ENCODE measurements at regions not wholly inside any gene's neighbourhood (a gene's known extent, or its start where the extent isn't known, plus 50 kb on each side); places are given as distances from the start of the nearest gene placed in this dataset.

DNA sequence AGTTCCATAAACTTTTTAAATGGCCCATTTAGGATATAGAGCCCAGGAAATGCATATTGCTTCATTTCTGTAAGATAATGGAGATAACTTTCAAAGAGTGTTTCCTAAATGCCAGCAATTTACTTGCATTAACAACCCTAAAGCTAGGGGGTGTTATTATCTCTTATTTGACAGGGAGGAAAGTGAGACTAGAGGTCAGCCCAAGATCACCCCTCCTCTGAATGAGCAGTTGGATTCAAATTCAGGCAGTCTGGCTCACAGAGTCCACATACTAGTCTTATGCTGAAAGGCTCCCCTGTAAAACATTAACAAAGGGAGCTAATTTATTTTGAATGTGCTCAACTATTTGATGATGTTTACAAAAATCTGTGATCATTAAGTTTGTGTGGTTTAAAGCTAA is 49.9 kb upstream of the TRIM77 start:
- Histone ChIP-seq H4K91ac (replicated peaks; ENCODE audit: insufficient read length, low read length) (no peak overlapping the region), H2BK15ac (ENCODE audit: low read length) (no peak overlapping the region), H4K8ac (ENCODE audit: extremely low read depth, insufficient read depth, low read length) (no peak overlapping the region), H3K18ac (ENCODE audit: extremely low read depth, low read length) (no peak overlapping the region), H3K14ac (ENCODE audit: insufficient read length) (no peak overlapping the region), H2BK12ac (ENCODE audit: low read depth, low read length) (no peak overlapping the region), H2BK20ac (ENCODE audit: low read length) (no peak overlapping the region), H3K27ac (ENCODE audit: low read depth, low read length) (no peak overlapping the region), H3K4ac (replicated peaks; ENCODE audit: insufficient read length, low read depth, low read length) (no peak overlapping the region), H3K36me3 (ENCODE audit: control insufficient read depth in 2 of 4, insufficient read depth in 4 of 4, low read length in 3 of 4) (no peaks in the 10 kb centered on the region), H4K5ac (ENCODE audit: insufficient read length, low read depth, low read length) (no peak overlapping the region), H2AFZ (ENCODE audit: low read length) (no peak overlapping the region), H3K23ac (ENCODE audit: insufficient read length) (no peak overlapping the region), H2AK5ac (ENCODE audit: low read depth, low read length) (no peak overlapping the region), H3K79me2 (ENCODE audit: control insufficient read depth in 1 of 2, insufficient read depth in 2 of 2, low read length in 2 of 2) (no peaks in the 10 kb centered on the region), H3K56ac (replicated peaks; ENCODE audit: insufficient read length, low read depth, low read length) (no peak overlapping the region), H3K79me1 (ENCODE audit: low read depth, low read length) (no peaks in the 10 kb centered on the region), H3K4me1 (replicated peaks in 1 of 4; ENCODE audit: control insufficient read depth in 3 of 4, insufficient read depth in 4 of 4, low read length in 3 of 4) (no peaks in the 10 kb centered on the region), H2BK5ac (ENCODE audit: low read depth, low read length) (no peak overlapping the region), H3K4me2 (ENCODE audit: insufficient read depth in 1 of 2, low read depth in 2 of 2, low read length in 2 of 2) (no peak overlapping the region), H3K4me3 (ENCODE audit: extremely low read depth in 1 of 4, insufficient read depth in 2 of 4, low read depth in 3 of 4, low read length in 4 of 4) (no peak overlapping the region), H3K9ac (replicated peaks in 1 of 4; ENCODE audit: extremely low read depth in 1 of 4, low read depth in 3 of 4, low read length in 3 of 4) (no peak overlapping the region), H2BK120ac (replicated peaks; ENCODE audit: low read depth, low read length) (no peak overlapping the region), H3K27me3 (replicated peaks in 1 of 4; ENCODE audit: control insufficient read depth in 3 of 4, extremely low read depth in 1 of 4, insufficient read depth in 3 of 4, low read length in 3 of 4) (no peaks in the 10 kb centered on the region), H4K20me1 (replicated peaks in 1 of 2; ENCODE audit: control insufficient read depth in 1 of 2, insufficient read depth in 2 of 2, low read length in 2 of 2) (no peaks in the 10 kb centered on the region), H3K9me3 (ENCODE audit: insufficient read depth in 2 of 2, low read depth in 1 of 2, low read length in 1 of 2) (no peaks in the 10 kb centered on the region), H3K23me2 (ENCODE audit: low read depth, low read length) (no peaks in the 10 kb centered on the region)
- FAIRE-seq (peak; percentile 75), DNase-seq (ENCODE audit: low read depth in 1 of 2, low spot score in 2 of 2) (no peak)
- TF ChIP-seq, protein P1, sequence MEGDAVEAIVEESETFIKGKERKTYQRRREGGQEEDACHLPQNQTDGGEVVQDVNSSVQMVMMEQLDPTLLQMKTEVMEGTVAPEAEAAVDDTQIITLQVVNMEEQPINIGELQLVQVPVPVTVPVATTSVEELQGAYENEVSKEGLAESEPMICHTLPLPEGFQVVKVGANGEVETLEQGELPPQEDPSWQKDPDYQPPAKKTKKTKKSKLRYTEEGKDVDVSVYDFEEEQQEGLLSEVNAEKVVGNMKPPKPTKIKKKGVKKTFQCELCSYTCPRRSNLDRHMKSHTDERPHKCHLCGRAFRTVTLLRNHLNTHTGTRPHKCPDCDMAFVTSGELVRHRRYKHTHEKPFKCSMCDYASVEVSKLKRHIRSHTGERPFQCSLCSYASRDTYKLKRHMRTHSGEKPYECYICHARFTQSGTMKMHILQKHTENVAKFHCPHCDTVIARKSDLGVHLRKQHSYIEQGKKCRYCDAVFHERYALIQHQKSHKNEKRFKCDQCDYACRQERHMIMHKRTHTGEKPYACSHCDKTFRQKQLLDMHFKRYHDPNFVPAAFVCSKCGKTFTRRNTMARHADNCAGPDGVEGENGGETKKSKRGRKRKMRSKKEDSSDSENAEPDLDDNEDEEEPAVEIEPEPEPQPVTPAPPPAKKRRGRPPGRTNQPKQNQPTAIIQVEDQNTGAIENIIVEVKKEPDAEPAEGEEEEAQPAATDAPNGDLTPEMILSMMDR (IDR thresholded peaks at IDR 0.05; ENCODE audit: control extremely low read depth in 1 of 3, insufficient read depth in 1 of 3, low read depth in 1 of 3, low read length in 3 of 3), result peak in 1 of 3 experiments; percentile 6; a peak in 2 of 4 replicates
- TF ChIP-seq TAF7 (optimal IDR thresholded peaks at IDR 0.05; ENCODE audit: borderline replicate concordance, low read depth, low read length) (no peak), RAD21 (IDR thresholded peaks at IDR 0.05 in 1 of 2, conservative IDR thresholded peaks at IDR 0.05 in 1 of 2; ENCODE audit: low read depth in 2 of 2, low read length in 2 of 2) (peak; percentile 39 to 46)
- ChIA-PET POLR2A (ENCODE audit: partially characterized antibody) (no interaction called here), CTCF (ENCODE audit: partially characterized antibody) (no interaction called here)

Data from H1 (cell line).